HG03432 (cell line): ENCODE measurements at regions not wholly inside any gene's neighbourhood (a gene's known extent, or its start where the extent isn't known, plus 50 kb on each side); places are given as distances from the start of the nearest gene placed in this dataset.

ENCODE experiments used
- ATAC-seq: cut with Tn5 transposase; IDR thresholded peaks from one replicate; pipeline ENCODE4 v1.9.1; 2021; ENCODE audit warnings: mild to moderate bottlenecking, moderate library complexity; ENCODE audit not compliant: unreplicated experiment

GRCh38 chr2:44877417-44877816, 64.1 kb upstream of the SIX3 start:
- ATAC-seq = no peak

GRCh38 chr2:44879269-44880124, 62.0 kb upstream of the SIX3 start:
- no peak for ATAC-seq

DNA sequence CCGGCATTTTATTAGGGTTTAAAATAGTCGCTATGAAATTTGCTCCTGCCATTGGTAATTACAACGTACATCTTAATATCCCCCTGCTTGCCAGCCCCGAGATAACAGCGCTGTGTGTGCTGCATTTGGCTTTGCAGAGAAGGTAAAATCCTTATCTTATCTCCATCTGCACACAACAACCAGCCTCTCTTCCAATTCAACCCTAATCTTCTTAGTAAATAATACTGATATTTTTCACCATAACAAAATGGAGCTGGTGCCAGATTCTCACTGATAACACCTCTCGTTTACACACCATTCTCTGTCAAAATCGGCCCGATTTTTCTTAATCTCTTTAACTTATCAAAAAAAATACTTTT, 61.4 kb upstream of the SIX3 start:
- ATAC-seq = no peak

- ATAC-seq = no peak
Observed at GRCh38 chr2:44881856-44882255, 59.6 kb upstream of the SIX3 start.

GRCh38 chr2:44883356-44883755, 58.1 kb upstream of the SIX3 start:
- no peak for ATAC-seq

DNA sequence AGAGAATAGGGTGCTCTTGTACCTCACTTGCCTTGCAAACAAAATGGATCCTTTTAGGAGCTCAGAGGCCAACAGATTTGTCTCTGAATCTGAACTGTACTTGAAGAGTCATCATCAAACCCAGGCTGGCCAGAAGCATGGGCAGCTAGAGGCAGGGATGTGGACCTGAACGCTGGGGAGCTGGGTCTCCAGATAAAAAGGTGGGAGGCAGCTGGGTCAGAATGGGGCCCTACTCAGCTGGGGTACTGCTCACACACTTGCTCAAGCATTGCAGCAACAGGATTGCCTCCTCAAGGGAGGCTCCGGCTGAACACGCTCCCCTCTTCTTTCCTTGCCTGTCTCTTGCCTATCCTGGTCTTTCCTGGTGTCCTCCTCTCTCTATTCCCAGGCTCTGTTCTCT, 57.3 kb upstream of the SIX3 start:
- ATAC-seq = no peak

GRCh38 chr2:44884677-44885076, 56.8 kb upstream of the SIX3 start:
- no peak for ATAC-seq

DNA sequence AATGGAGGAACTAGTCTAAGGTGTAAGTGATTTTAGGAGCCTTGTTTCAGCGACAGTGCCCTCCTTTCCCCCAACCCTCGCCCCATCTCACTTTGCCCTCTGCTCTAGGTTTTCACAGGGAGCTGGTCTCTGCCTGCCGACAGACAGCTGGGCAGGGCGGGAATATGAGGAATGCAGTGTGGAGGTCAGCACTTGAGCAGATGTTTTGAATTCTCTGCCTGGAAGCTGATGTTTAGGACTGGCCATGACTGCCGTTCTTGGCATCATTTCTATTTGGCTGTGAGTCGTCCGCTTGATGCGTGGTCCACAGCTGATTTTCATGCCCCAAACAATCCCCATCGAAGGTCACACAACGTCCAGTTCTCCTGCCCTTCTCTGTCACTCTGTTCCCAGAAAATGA, 55.1 kb upstream of the SIX3 start:
- ATAC-seq = no peak

- no peak for ATAC-seq
Observed at GRCh38 chr2:44889096-44889495, 52.4 kb upstream of the SIX3 start.
